H1 (cell line): ENCODE measurements at regions not wholly inside any gene's neighbourhood (a gene's known extent, or its start where the extent isn't known, plus 50 kb on each side); places are given as distances from the start of the nearest gene placed in this dataset.

ENCODE experiments used
- CTCF ChIA-PET: fragments of 300-600 bp; sonication (Branson Sonifier 250); formaldehyde crosslinking; loops from one replicate; lab custom pipeline; 2021; ENCODE audit not compliant: partially characterized antibody; lab: Charles Lee
- POLR2A ChIA-PET: fragments of 300-600 bp; sonication (Branson Sonifier 250); formaldehyde crosslinking; loops from one replicate; lab custom pipeline; 2021; ENCODE audit warnings: inconsistent platforms; ENCODE audit not compliant: partially characterized antibody; lab: Charles Lee
- DNase-seq, 2 experiments: peaks; one replicate each; pipeline versions ENCODE4 v3.0.0 to v3.0.0-alpha.2; 2010 to 2022; ENCODE audit warnings: low spot score in 2 of 2, low read depth in 1 of 2, mixed read lengths in 1 of 2
- FAIRE-seq: peaks from 2 replicates; lab custom pipeline; 2011; peaks lifted over from hg19 to GRCh38; lab: Jason Lieb, UNC
- H2AFZ ChIP-seq: 2 replicates; pipeline ENCODE4 v1.8.1; 2012; ENCODE audit warnings: low read length, inconsistent platforms
- H2AK5ac ChIP-seq: 2 replicates; pipeline ENCODE4 v1.6.1; 2013; ENCODE audit warnings: low read depth, low read length
- H2BK120ac ChIP-seq: replicated peaks from 2 replicates; pipeline ENCODE3; 2013; ENCODE audit warnings: low read depth, low read length, inconsistent platforms
- H2BK12ac ChIP-seq: 2 replicates; pipeline ENCODE4 v1.6.1; 2013; ENCODE audit warnings: low read depth, low read length
- H2BK15ac ChIP-seq: 2 replicates; pipeline ENCODE4 v1.6.1; 2013; ENCODE audit warnings: low read length
- H2BK20ac ChIP-seq: 2 replicates; pipeline ENCODE4 v1.6.1; 2013; ENCODE audit warnings: low read length
- H2BK5ac ChIP-seq: 2 replicates; pipeline ENCODE4 v1.6.1; 2013; ENCODE audit warnings: low read depth, low read length
- H3K14ac ChIP-seq: 2 replicates; pipeline ENCODE4 v1.6.1; 2013; ENCODE audit warnings: inconsistent platforms; ENCODE audit not compliant: insufficient read length
- H3K18ac ChIP-seq: 2 replicates; pipeline ENCODE4 v1.6.1; 2013; ENCODE audit warnings: low read length; ENCODE audit errors: extremely low read depth
- H3K23ac ChIP-seq: 2 replicates; pipeline ENCODE4 v1.6.1; 2013; ENCODE audit warnings: inconsistent platforms; ENCODE audit not compliant: insufficient read length
- H3K23me2 ChIP-seq: 2 replicates; pipeline ENCODE4 v1.6.1; 2013; ENCODE audit warnings: low read depth, low read length
- H3K27ac ChIP-seq: 2 replicates; pipeline ENCODE4 v1.6.1; 2011; ENCODE audit warnings: low read depth, low read length, inconsistent platforms
- H3K27me3 ChIP-seq, 4 experiments: replicated peaks in 1 of 4; 1 replicate in 1 of 4; 2 replicates in 3 of 4; pipeline versions ENCODE4 v1.6.1 to v1.8.1; 2011 to 2013; ENCODE audit warnings: low read length in 3 of 4, mild to moderate bottlenecking in 3 of 4, inconsistent platforms in 2 of 4, mixed read lengths in 2 of 4, moderate library complexity in 1 of 4; ENCODE audit not compliant: control insufficient read depth in 3 of 4, insufficient read depth in 3 of 4; ENCODE audit errors: extremely low read depth in 1 of 4
- H3K36me3 ChIP-seq, 4 experiments: 2 replicates each; pipeline versions ENCODE4 v1.6.1 to v1.8.1; 2011 to 2013; ENCODE audit warnings: mild to moderate bottlenecking in 4 of 4, low read length in 3 of 4, moderate library complexity in 2 of 4, control low read depth in 1 of 4, inconsistent platforms in 1 of 4; ENCODE audit not compliant: insufficient read depth in 4 of 4, control insufficient read depth in 2 of 4
- H3K4ac ChIP-seq: replicated peaks from 2 replicates; pipeline ENCODE3; 2013; ENCODE audit warnings: low read length, low read depth, mixed read lengths, inconsistent platforms; ENCODE audit not compliant: insufficient read length
- H3K4me1 ChIP-seq, 4 experiments: replicated peaks in 1 of 4; 1 replicate in 1 of 4; 2 replicates in 3 of 4; pipeline versions ENCODE4 v1.6.1 to v1.8.1; 2011 to 2013; ENCODE audit warnings: low read length in 3 of 4, inconsistent platforms in 2 of 4, mixed read lengths in 1 of 4; ENCODE audit not compliant: insufficient read depth in 4 of 4, control insufficient read depth in 3 of 4
- H3K4me2 ChIP-seq, 2 experiments: 2 replicates each; pipeline versions ENCODE4 v1.6.1 to v1.8.1; 2011 to 2013; ENCODE audit warnings: low read depth in 2 of 2, low read length in 2 of 2, control low read depth in 1 of 2, inconsistent platforms in 1 of 2, mild to moderate bottlenecking in 1 of 2; ENCODE audit not compliant: insufficient read depth in 1 of 2
- H3K4me3 ChIP-seq, 4 experiments: fragments of 200-600, 300-600 bp in 1 of 4; sonication (generic), shearing (Covaris generic), sonication (Bioruptor Twin) in 1 of 4; 2 replicates each; pipeline versions ENCODE4 v1.5.1 to v1.8.1; 2011 to 2016; ENCODE audit warnings: low read length in 4 of 4, low read depth in 3 of 4, control low read depth in 2 of 4, inconsistent platforms in 2 of 4, mild to moderate bottlenecking in 2 of 4, mixed read lengths in 1 of 4, moderate library complexity in 1 of 4; ENCODE audit not compliant: insufficient read depth in 2 of 4; ENCODE audit errors: extremely low read depth in 1 of 4
- H3K56ac ChIP-seq: replicated peaks from 2 replicates; pipeline ENCODE3; 2013; ENCODE audit warnings: low read depth, mild to moderate bottlenecking, mixed read lengths, low read length, inconsistent platforms; ENCODE audit not compliant: insufficient read length
- H3K79me1 ChIP-seq: 2 replicates; pipeline ENCODE4 v1.6.1; 2013; ENCODE audit warnings: low read depth, low read length, control low read depth
- H3K79me2 ChIP-seq, 2 experiments: 2 replicates each; pipeline versions ENCODE4 v1.6.1 to v1.8.1; 2012 to 2013; ENCODE audit warnings: low read length in 2 of 2, mild to moderate bottlenecking in 2 of 2, inconsistent platforms in 1 of 2; ENCODE audit not compliant: insufficient read depth in 2 of 2, control insufficient read depth in 1 of 2
- H3K9ac ChIP-seq, 4 experiments: replicated peaks in 1 of 4; 1 replicate in 1 of 4; 2 replicates in 3 of 4; pipeline versions ENCODE4 v1.6.1 to v1.8.1; 2011 to 2013; ENCODE audit warnings: low read depth in 3 of 4, low read length in 3 of 4, control low read depth in 2 of 4, mild to moderate bottlenecking in 2 of 4, moderate library complexity in 2 of 4, inconsistent platforms in 1 of 4; ENCODE audit errors: extremely low read depth in 1 of 4
- H3K9me3 ChIP-seq, 2 experiments: 2 replicates each; pipeline versions ENCODE4 v1.6.1 to v1.8.1; 2012 to 2013; ENCODE audit warnings: mild to moderate bottlenecking in 2 of 2, moderate library complexity in 2 of 2, control low read depth in 1 of 2, inconsistent platforms in 1 of 2, low read depth in 1 of 2, low read length in 1 of 2, mixed read lengths in 1 of 2; ENCODE audit not compliant: insufficient read depth in 2 of 2
- H4K20me1 ChIP-seq, 2 experiments: replicated peaks in 1 of 2; 2 replicates each; pipeline versions ENCODE3 to v1.8.1; 2011 to 2013; ENCODE audit warnings: inconsistent platforms in 2 of 2, low read length in 2 of 2, mild to moderate bottlenecking in 1 of 2; ENCODE audit not compliant: insufficient read depth in 2 of 2, control insufficient read depth in 1 of 2
- H4K5ac ChIP-seq: 2 replicates; pipeline ENCODE4 v1.6.1; 2013; ENCODE audit warnings: low read length, low read depth, mixed read lengths, inconsistent platforms; ENCODE audit not compliant: insufficient read length
- H4K8ac ChIP-seq: 2 replicates; pipeline ENCODE4 v1.8.0; 2013; ENCODE audit warnings: mild to moderate bottlenecking, moderate library complexity, low read length, inconsistent platforms; ENCODE audit not compliant: insufficient read depth; ENCODE audit errors: extremely low read depth
- H4K91ac ChIP-seq: replicated peaks from 2 replicates; pipeline ENCODE3; 2013; ENCODE audit warnings: low read length, mixed read lengths, inconsistent platforms; ENCODE audit not compliant: insufficient read length
- BACH1 ChIP-seq: IDR thresholded peaks from 2 replicates; pipeline ENCODE4 v1.6.1; 2012; ENCODE audit warnings: low read length, improper control_type of control experiment
- CTBP2 ChIP-seq: IDR thresholded peaks from 2 replicates; pipeline ENCODE4 v1.7.0; 2011; ENCODE audit warnings: borderline replicate concordance, mild to moderate bottlenecking, moderate library complexity, mixed read lengths, low read length; ENCODE audit not compliant: insufficient read depth, insufficient read length
- RFX5 ChIP-seq: IDR thresholded peaks from 2 replicates; pipeline ENCODE4 v1.6.1; 2011; ENCODE audit warnings: low read depth, low read length, improper control_type of control experiment, borderline replicate concordance
- SIX5 ChIP-seq: IDR thresholded peaks from 2 replicates; pipeline ENCODE4 v1.6.1; 2011; ENCODE audit warnings: mild to moderate bottlenecking, low read depth, low read length
- WGBS, 2 experiments: shearing (Covaris generic) in 1 of 2; methylation state at CpG; one replicate each; pipeline versions ENCODE4 v1.1.6 to v1.1.7; 2013 to 2015; ENCODE audit warnings: low lambda C conversion rate in 2 of 2, mixed read lengths in 2 of 2, inconsistent platforms in 1 of 2, low coverage in 1 of 2, missing lambda C conversion rate in 1 of 2; ENCODE audit not compliant: insufficient replicate concordance in 2 of 2, insufficient coverage in 1 of 2, insufficient read length in 1 of 2; ENCODE audit errors: extremely low coverage in 1 of 2, missing lambda C conversion rate in 1 of 2; 5-methylcytosine and 5-hydroxymethylcytosine counted together
- TF ChIP-seq, protein P1 (sequence below): IDR thresholded peaks from 2 replicates; pipeline ENCODE4 v1.6.1; 2011; ENCODE audit warnings: low read length, improper control_type of control experiment
- TF ChIP-seq, protein P2 (sequence below): IDR thresholded peaks from 2 replicates; pipeline ENCODE4 v1.6.1; 2011; ENCODE audit warnings: low read depth, mild to moderate bottlenecking, low read length; ENCODE audit not compliant: insufficient read depth

DNA sequence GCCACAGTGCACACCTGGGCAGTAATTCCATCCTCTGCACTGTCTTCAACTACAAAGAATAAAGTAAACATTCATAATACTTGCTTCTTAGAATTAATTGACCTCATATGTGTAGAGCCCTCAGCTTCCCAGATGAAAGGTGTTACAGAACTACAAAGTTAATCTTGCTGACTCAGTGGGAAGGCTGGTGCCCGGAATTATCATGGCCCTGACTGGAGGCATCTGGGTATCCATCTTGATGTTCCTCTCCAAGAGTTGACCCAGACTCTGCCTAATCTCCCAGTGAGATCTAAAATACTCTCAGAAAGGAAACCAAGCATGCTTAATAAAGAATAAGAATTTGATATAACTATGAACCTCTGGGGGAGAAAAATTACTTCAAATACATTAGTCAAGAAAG, 147.0 kb upstream of the ARID2 start:
- no peaks in the 10 kb centered on the region for H3K23me2 ChIP-seq
- H4K91ac ChIP-seq, result no peak overlapping the region
- H3K79me2 ChIP-seq, result no peaks in the 10 kb centered on the region
- CTCF ChIA-PET, result interaction anchor here (1.4 kb wide), 1 partner anchor 39 kb away, joined by 4 read pairs; no protein-coding TSS in a partner anchor
- no peak overlapping the region for H2BK15ac ChIP-seq
- H3K14ac ChIP-seq, result no peak overlapping the region
- H3K4me3 ChIP-seq, result no peak overlapping the region
- H2BK12ac ChIP-seq, result no peak overlapping the region
- H3K36me3 ChIP-seq, result no peaks in the 10 kb centered on the region; a peak in 1 of 8 replicates
- H4K20me1 ChIP-seq, result no peaks in the 10 kb centered on the region
- TF ChIP-seq, protein P1, sequence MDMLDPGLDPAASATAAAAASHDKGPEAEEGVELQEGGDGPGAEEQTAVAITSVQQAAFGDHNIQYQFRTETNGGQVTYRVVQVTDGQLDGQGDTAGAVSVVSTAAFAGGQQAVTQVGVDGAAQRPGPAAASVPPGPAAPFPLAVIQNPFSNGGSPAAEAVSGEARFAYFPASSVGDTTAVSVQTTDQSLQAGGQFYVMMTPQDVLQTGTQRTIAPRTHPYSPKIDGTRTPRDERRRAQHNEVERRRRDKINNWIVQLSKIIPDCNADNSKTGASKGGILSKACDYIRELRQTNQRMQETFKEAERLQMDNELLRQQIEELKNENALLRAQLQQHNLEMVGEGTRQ, result no peak
- TF ChIP-seq RFX5 (no peak), BACH1 (no peak), SIX5 (no peak), CTBP2 (no peak)
- TF ChIP-seq, protein P2, sequence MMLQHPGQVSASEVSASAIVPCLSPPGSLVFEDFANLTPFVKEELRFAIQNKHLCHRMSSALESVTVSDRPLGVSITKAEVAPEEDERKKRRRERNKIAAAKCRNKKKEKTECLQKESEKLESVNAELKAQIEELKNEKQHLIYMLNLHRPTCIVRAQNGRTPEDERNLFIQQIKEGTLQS, result no peak
- H2BK5ac ChIP-seq, result no peak overlapping the region
- no peak overlapping the region for H3K9ac ChIP-seq
- H2AFZ ChIP-seq, result no peak overlapping the region
- no peak overlapping the region for H3K27ac ChIP-seq
- POLR2A ChIA-PET, result no interaction called here
- no peak overlapping the region for H3K56ac ChIP-seq
- peaks cover 0 to 21% of the 10 kb centered on the region in 2 experiments; a peak in 2 of 4 replicates for H3K9me3 ChIP-seq
- no peak overlapping the region for H2BK120ac ChIP-seq
- no peaks in the 10 kb centered on the region for H3K79me1 ChIP-seq
- H4K8ac ChIP-seq, result no peak overlapping the region
- WGBS, 2 experiments, result 100% methylated on average over 1 of the region's 1 CpG; no CpG with 5 or more reads in 1 of the 2 experiments
- H2AK5ac ChIP-seq, result no peak overlapping the region
- H3K23ac ChIP-seq, result no peak overlapping the region
- no peaks in the 10 kb centered on the region for H3K4me1 ChIP-seq
- H3K18ac ChIP-seq, result no peak overlapping the region
- no peaks in the 10 kb centered on the region for H3K27me3 ChIP-seq
- no peak overlapping the region for H3K4me2 ChIP-seq
- no peak overlapping the region for H4K5ac ChIP-seq
- no peak for FAIRE-seq
- no peak overlapping the region for H3K4ac ChIP-seq
- no peak overlapping the region for H2BK20ac ChIP-seq
- no peak for DNase-seq
